Trophoblast cell (in vitro differentiated cells and primary cell): ENCODE measurements at regions not wholly inside any gene's neighbourhood (a gene's known extent, or its start where the extent isn't known, plus 50 kb on each side); places are given as distances from the start of the nearest gene placed in this dataset.

Experiments used
- DNase-seq, 2 donors: peaks; one replicate each; pipeline ENCODE4 v3.0.0-alpha.2; 2016
- H2AFZ ChIP-seq: 2 replicates; pipeline ENCODE4 v1.6.1; 2013; ENCODE audit warnings: low read length, moderate library complexity, mild to moderate bottlenecking; ENCODE audit not compliant: insufficient read depth, poor library complexity
- H2AK5ac ChIP-seq: 2 replicates; pipeline ENCODE4 v1.6.1; 2013; ENCODE audit warnings: mild to moderate bottlenecking, low read length
- H2BK120ac ChIP-seq: 2 replicates; pipeline ENCODE4 v1.6.1; 2013; ENCODE audit warnings: low read length, mild to moderate bottlenecking, moderate library complexity; ENCODE audit not compliant: insufficient read depth, poor library complexity
- H2BK12ac ChIP-seq: 2 replicates; pipeline ENCODE4 v1.6.1; 2013; ENCODE audit warnings: mild to moderate bottlenecking, low read length, moderate library complexity
- H2BK5ac ChIP-seq: 2 replicates; pipeline ENCODE4 v1.6.1; 2013; ENCODE audit warnings: low read length, low read depth, moderate library complexity, mild to moderate bottlenecking; ENCODE audit not compliant: poor library complexity
- H3K14ac ChIP-seq: 2 replicates; pipeline ENCODE4 v1.6.1; 2013; ENCODE audit warnings: mild to moderate bottlenecking, low read length
- H3K18ac ChIP-seq: 2 replicates; pipeline ENCODE4 v1.6.1; 2013; ENCODE audit warnings: mild to moderate bottlenecking, low read length
- H3K23ac ChIP-seq: 2 replicates; pipeline ENCODE4 v1.6.1; 2013; ENCODE audit warnings: low read length
- H3K27ac ChIP-seq: 2 replicates; pipeline ENCODE4 v1.5.1; 2013; ENCODE audit warnings: low read depth, mild to moderate bottlenecking, inconsistent platforms, low read length, moderate library complexity
- H3K27me3 ChIP-seq: 2 replicates; pipeline ENCODE4 v1.6.1; 2013; ENCODE audit warnings: inconsistent platforms, mild to moderate bottlenecking, low read length, moderate library complexity; ENCODE audit not compliant: insufficient read depth
- H3K36me3 ChIP-seq, 2 experiments: 1 replicate in 1 of 2; 2 replicates in 1 of 2; pipeline ENCODE4 v1.6.1; 2013; ENCODE audit warnings: low read length in 2 of 2, mild to moderate bottlenecking in 2 of 2, moderate library complexity in 1 of 2; ENCODE audit not compliant: insufficient read depth in 2 of 2, control insufficient read depth in 1 of 2
- H3K4ac ChIP-seq: 2 replicates; pipeline ENCODE4 v1.6.1; 2013; ENCODE audit warnings: low read depth, mild to moderate bottlenecking, low read length, moderate library complexity
- H3K4me1 ChIP-seq, 2 experiments: 1 replicate in 1 of 2; 2 replicates in 1 of 2; pipeline ENCODE4 v1.6.1; 2013; ENCODE audit warnings: low read length in 2 of 2, mild to moderate bottlenecking in 2 of 2, moderate library complexity in 1 of 2; ENCODE audit not compliant: insufficient read depth in 2 of 2, control insufficient read depth in 1 of 2
- H3K4me2 ChIP-seq: 2 replicates; pipeline ENCODE4 v1.6.1; 2013; ENCODE audit warnings: inconsistent platforms, mild to moderate bottlenecking, low read length, moderate library complexity
- H3K4me3 ChIP-seq: 2 replicates; pipeline ENCODE4 v1.5.1; 2013; ENCODE audit warnings: mild to moderate bottlenecking, low read depth, low read length, inconsistent platforms
- H3K79me1 ChIP-seq: one replicate; pipeline ENCODE4 v1.6.1; 2013; ENCODE audit warnings: low read length
- H3K79me2 ChIP-seq: 2 replicates; pipeline ENCODE4 v1.6.1; 2013; ENCODE audit warnings: low read length, mild to moderate bottlenecking; ENCODE audit not compliant: control insufficient read depth, insufficient read depth, poor library complexity
- H3K9ac ChIP-seq: 2 replicates; pipeline ENCODE4 v1.6.1; 2013; ENCODE audit warnings: mild to moderate bottlenecking, low read length
- H3K9me3 ChIP-seq: 2 replicates; pipeline ENCODE4 v1.6.1; 2013; ENCODE audit warnings: low read depth, mild to moderate bottlenecking, control low read depth, inconsistent platforms, low read length; ENCODE audit not compliant: insufficient read depth
- H4K12ac ChIP-seq: 2 replicates; pipeline ENCODE4 v1.6.1; 2013; ENCODE audit warnings: low read depth, mild to moderate bottlenecking, low read length, moderate library complexity
- H4K8ac ChIP-seq: 2 replicates; pipeline ENCODE4 v1.6.1; 2013; ENCODE audit warnings: low read depth, mild to moderate bottlenecking, low read length, moderate library complexity
- H4K91ac ChIP-seq: one replicate; pipeline ENCODE4 v1.6.1; 2013; ENCODE audit warnings: low read depth, mild to moderate bottlenecking, low read length, moderate library complexity
- WGBS: extraction: QIAGEN DNeasy Blood & Tissue Kit; methylation state at CpG from one replicate; pipeline ENCODE4 v1.1.7; 2013; ENCODE audit warnings: missing lambda C conversion rate; ENCODE audit not compliant: insufficient read length, insufficient coverage; ENCODE audit errors: extremely low coverage; 5-methylcytosine and 5-hydroxymethylcytosine counted together

DNA sequence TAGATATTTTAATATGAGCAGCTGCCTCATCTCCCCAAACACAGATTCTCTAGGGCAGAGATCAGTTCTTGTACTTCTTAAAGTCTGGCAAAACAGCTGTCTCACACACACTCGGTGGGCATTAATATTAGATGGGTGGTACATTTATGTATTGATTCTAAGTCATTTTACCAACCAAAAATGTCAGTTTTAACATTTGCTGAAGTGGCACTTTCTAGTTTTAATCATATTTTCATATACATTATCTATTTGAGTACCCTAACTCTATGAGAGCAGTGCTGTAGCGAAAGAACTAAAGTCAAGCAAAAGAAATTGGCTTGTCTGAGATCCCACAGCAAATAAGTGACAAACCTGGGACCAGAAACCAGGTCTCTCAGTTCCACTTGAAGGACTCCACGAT lies 134.5 kb upstream of the SPRY1 start:
- no peak overlapping the region for H3K18ac ChIP-seq
- no peak overlapping the region for H2AK5ac ChIP-seq
- H4K91ac ChIP-seq, result no peak overlapping the region
- H3K9me3 ChIP-seq, result no peaks in the 10 kb centered on the region
- no peaks in the 10 kb centered on the region for H3K27me3 ChIP-seq
- no peak overlapping the region for H3K4me3 ChIP-seq
- H3K14ac ChIP-seq, result no peak overlapping the region
- no peak overlapping the region for H2AFZ ChIP-seq
- H3K23ac ChIP-seq, result no peak overlapping the region
- no peak overlapping the region for H4K8ac ChIP-seq
- DNase-seq, result no peak
- no peaks in the 10 kb centered on the region for H3K36me3 ChIP-seq
- no CpG with 5 or more reads among the region's 3 CpGs for WGBS
- no peak overlapping the region for H2BK12ac ChIP-seq
- H2BK5ac ChIP-seq, result no peak overlapping the region
- no peaks in the 10 kb centered on the region for H3K4me1 ChIP-seq
- H4K12ac ChIP-seq, result no peak overlapping the region
- no peak overlapping the region for H3K27ac ChIP-seq
- no peak overlapping the region for H2BK120ac ChIP-seq
- no peaks in the 10 kb centered on the region for H3K79me2 ChIP-seq
- H3K4ac ChIP-seq, result no peak overlapping the region
- H3K79me1 ChIP-seq, result no peaks in the 10 kb centered on the region
- no peak overlapping the region for H3K4me2 ChIP-seq
- H3K9ac ChIP-seq, result no peak overlapping the region

DNA sequence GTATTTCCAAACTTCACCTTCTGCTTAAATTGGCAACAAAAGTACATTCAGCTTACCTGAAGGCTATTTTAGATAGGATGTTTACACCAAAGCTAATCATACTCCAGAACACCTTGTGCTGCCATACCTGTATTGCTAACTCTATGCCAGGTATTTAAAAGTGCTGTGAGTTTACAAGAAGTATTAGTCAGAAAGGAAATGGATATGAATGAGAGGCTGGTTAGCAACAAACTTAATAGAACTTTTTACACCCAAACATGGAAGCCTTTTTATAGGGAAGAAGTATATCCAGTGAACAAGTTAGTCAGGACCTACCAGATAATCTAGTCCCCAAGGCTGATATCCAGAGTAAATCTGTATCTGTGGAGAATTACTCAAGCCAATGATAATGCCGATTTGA lies 131.2 kb upstream of the SPRY1 start:
- H3K18ac ChIP-seq, result no peak overlapping the region
- H4K12ac ChIP-seq, result no peak overlapping the region

DNA sequence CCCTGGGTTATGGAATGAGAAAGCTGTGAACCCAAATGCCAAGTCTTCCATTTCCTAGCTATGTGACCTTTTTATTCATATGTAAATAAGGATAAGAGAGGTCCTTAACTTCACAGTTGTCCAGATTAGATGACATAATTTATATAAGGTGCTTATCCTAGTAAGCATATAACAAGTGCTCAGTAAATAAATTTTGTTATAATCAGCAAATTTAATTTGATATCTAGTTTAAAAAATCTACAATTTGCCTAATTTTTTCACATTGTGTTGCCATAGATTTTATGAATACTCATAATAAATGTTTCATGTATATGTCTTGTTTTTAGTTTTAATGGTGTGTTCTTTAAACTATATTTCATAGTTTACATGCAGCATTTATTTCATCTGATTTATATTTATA lies 130.4 kb upstream of the SPRY1 start:
- Histone ChIP-seq H3K79me2 (no peaks in the 10 kb centered on the region), H2AK5ac (no peak overlapping the region), H3K4ac (no peak overlapping the region), H3K4me2 (no peak overlapping the region), H3K23ac (no peak overlapping the region), H2BK120ac (no peak overlapping the region), H3K4me3 (no peak overlapping the region), H3K27ac (no peak overlapping the region), H2BK12ac (no peak overlapping the region), H2BK5ac (no peak overlapping the region), H3K79me1 (no peaks in the 10 kb centered on the region), H3K14ac (no peak overlapping the region), H4K8ac (no peak overlapping the region), H3K9ac (no peak overlapping the region), H3K4me1 (no peaks in the 10 kb centered on the region), H3K9me3 (no peaks in the 10 kb centered on the region), H2AFZ (no peak overlapping the region), H4K91ac (no peak overlapping the region), H4K12ac (no peak overlapping the region), H3K27me3 (no peaks in the 10 kb centered on the region), H3K18ac (no peak overlapping the region), H3K36me3 (no peaks in the 10 kb centered on the region)
- no peak for DNase-seq

More for the DNA sequence above, 131.2 kb upstream of the SPRY1 start:
- no peaks in the 10 kb centered on the region for H3K36me3 ChIP-seq
- no peaks in the 10 kb centered on the region for H3K4me1 ChIP-seq
- H3K4me2 ChIP-seq, result no peak overlapping the region
- H4K91ac ChIP-seq, result no peak overlapping the region
- H3K23ac ChIP-seq, result no peak overlapping the region
- H3K9ac ChIP-seq, result no peak overlapping the region
- H2AK5ac ChIP-seq, result no peak overlapping the region
- H2BK120ac ChIP-seq, result no peak overlapping the region
- H3K79me1 ChIP-seq, result no peaks in the 10 kb centered on the region
- H2AFZ ChIP-seq, result no peak overlapping the region
- no peak overlapping the region for H3K27ac ChIP-seq
- no peak overlapping the region for H2BK12ac ChIP-seq
- H3K79me2 ChIP-seq, result no peaks in the 10 kb centered on the region
- no peak overlapping the region for H2BK5ac ChIP-seq
- no CpG with 5 or more reads among the region's 1 CpG for WGBS
- DNase-seq, result no peak
- no peak overlapping the region for H3K14ac ChIP-seq
- no peak overlapping the region for H4K8ac ChIP-seq
- H3K27me3 ChIP-seq, result no peaks in the 10 kb centered on the region
- H3K9me3 ChIP-seq, result no peaks in the 10 kb centered on the region
- H3K4me3 ChIP-seq, result no peak overlapping the region
- no peak overlapping the region for H3K4ac ChIP-seq

DNA sequence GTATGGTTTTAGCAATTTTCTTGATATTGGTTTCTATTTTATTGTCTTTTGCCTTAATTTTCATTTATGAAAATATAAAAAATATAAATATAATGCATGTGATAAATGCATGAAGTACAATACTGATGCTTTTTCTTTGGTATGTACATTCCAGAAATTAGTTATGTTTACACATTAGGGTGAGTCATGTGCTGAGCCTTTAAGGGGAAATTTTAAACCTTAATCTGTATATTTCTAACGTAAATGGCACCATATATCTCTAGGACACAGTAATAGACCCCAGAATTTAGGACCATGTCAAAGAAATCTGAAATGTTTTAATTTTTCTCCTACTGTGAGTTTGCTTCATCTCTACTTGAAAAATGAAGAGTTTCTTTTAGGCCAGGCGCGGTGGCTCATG lies 117.8 kb upstream of the SPRY1 start:
- H3K23ac ChIP-seq, result no peak overlapping the region
- H2BK5ac ChIP-seq, result no peak overlapping the region
- H3K4ac ChIP-seq, result no peak overlapping the region
- H3K4me2 ChIP-seq, result no peak overlapping the region
- H2BK12ac ChIP-seq, result no peak overlapping the region
- no peak overlapping the region for H2AK5ac ChIP-seq
- no peaks in the 10 kb centered on the region for H3K79me1 ChIP-seq
- H2AFZ ChIP-seq, result no peak overlapping the region
- no peak overlapping the region for H4K12ac ChIP-seq
- DNase-seq, result no peak
- H3K27me3 ChIP-seq, result no peaks in the 10 kb centered on the region
- H3K14ac ChIP-seq, result no peak overlapping the region
- no peak overlapping the region for H3K27ac ChIP-seq
- H4K8ac ChIP-seq, result no peak overlapping the region
- H3K79me2 ChIP-seq, result no peaks in the 10 kb centered on the region
- H3K9me3 ChIP-seq, result no peaks in the 10 kb centered on the region
- no peak overlapping the region for H2BK120ac ChIP-seq
- no peak overlapping the region for H4K91ac ChIP-seq
- WGBS, result no CpG with 5 or more reads among the region's 3 CpGs
- no peak overlapping the region for H3K4me3 ChIP-seq
- H3K4me1 ChIP-seq, result no peaks in the 10 kb centered on the region
- no peaks in the 10 kb centered on the region for H3K36me3 ChIP-seq
- H3K9ac ChIP-seq, result no peak overlapping the region
- H3K18ac ChIP-seq, result no peak overlapping the region
